A549 (cell line): ENCODE measurements at regions not wholly inside any gene's neighbourhood (a gene's known extent, or its start where the extent isn't known, plus 50 kb on each side); places are given as distances from the start of the nearest gene placed in this dataset.

ENCODE experiments used
- ATAC-seq, 2 experiments: fragments of 200-7000 bp in 1 of 2; fragments of >200 bp in 1 of 2; cut with Nextera tagmentation in 1 of 2; cut with Tn5 transposase in 1 of 2; 3 replicates each; pipeline versions ENCODE4 v1.8.0 to v1.9.1; 2018 to 2020; ENCODE audit warnings: mild to moderate bottlenecking in 1 of 2, moderate library complexity in 1 of 2
- CTCF ChIA-PET: fragments of 300-600 bp; sonication (Branson Sonifier 250); formaldehyde crosslinking; extraction: SDS; loops from one replicate; lab custom pipeline; 2021; ENCODE audit warnings: antibody characterized with exemption, inconsistent platforms; lab: Yijun Ruan, JAX
- POLR2A ChIA-PET: fragments of 350-600 bp; formaldehyde crosslinking; extraction: SDS; loops from one replicate; lab custom pipeline; 2021; ENCODE audit warnings: antibody characterized with exemption, inconsistent platforms; lab: Yijun Ruan, JAX
- DNase-seq, 2 experiments: peaks; one replicate each; pipeline versions ENCODE4 v3.0.0 to v3.0.0-alpha.2; 2011 to 2016; ENCODE audit warnings: low read depth in 1 of 2, low spot score in 1 of 2
- FAIRE-seq: peaks from 2 replicates; lab custom pipeline; 2011; peaks lifted over from hg19 to GRCh38; lab: Jason Lieb, UNC
- H3K27ac ChIP-seq, 2 experiments: fragments of >200 bp; sonication (Bioruptor Twin); formaldehyde crosslinking; 3 replicates each; pipeline ENCODE4 v1.5.1; 2016 to 2017
- H3K4me1 ChIP-seq: fragments of >200 bp; sonication (Bioruptor Twin); formaldehyde crosslinking; 3 replicates; pipeline ENCODE4 v1.6.1; 2016
- H3K4me2 ChIP-seq: fragments of >200 bp; sonication (Bioruptor Twin); formaldehyde crosslinking; 3 replicates; pipeline ENCODE4 v1.6.1; 2016
- H3K4me3 ChIP-seq: fragments of >200 bp; sonication (Bioruptor Twin); formaldehyde crosslinking; 3 replicates; pipeline ENCODE4 v1.5.1; 2016
- H3K9me3 ChIP-seq: fragments of >200 bp; sonication (Bioruptor Twin); formaldehyde crosslinking; 3 replicates; pipeline ENCODE4 v1.6.1; 2016
- CBX2 ChIP-seq: fragments of 200-600 bp; sonication (generic); IDR thresholded peaks from 2 replicates; pipeline ENCODE4 v1.6.1; 2016; ENCODE audit warnings: low read depth, mild to moderate bottlenecking, borderline replicate concordance
- EP300 ChIP-seq, 2 experiments: fragments of >200 bp; sonication (Bioruptor Twin); formaldehyde crosslinking; IDR thresholded peaks; 2 replicates in 1 of 2; 3 replicates in 1 of 2; pipeline ENCODE4 v1.6.1; 2016 to 2017
- ESRRA ChIP-seq: fragments of 150-350 bp; IDR thresholded peaks from 2 replicates; pipeline ENCODE4 v1.6.1; 2014; ENCODE audit warnings: mild to moderate bottlenecking, low read length, borderline replicate concordance
- FOSB ChIP-seq: fragments of 250-450 bp; sonication (Bioruptor Pico); IDR thresholded peaks from 2 replicates; pipeline ENCODE4 v1.5.0; 2020; ENCODE audit warnings: mild to moderate bottlenecking, moderate library complexity
- FOXS1 ChIP-seq: fragments of 250-450 bp; sonication (Bioruptor Pico); IDR thresholded peaks from 2 replicates; pipeline ENCODE4 v1.5.0; 2020; ENCODE audit warnings: mild to moderate bottlenecking, moderate library complexity
- HEYL ChIP-seq: fragments of 250-450 bp; sonication (Bioruptor Pico); IDR thresholded peaks from 2 replicates; pipeline ENCODE4 v1.8.0; 2021; ENCODE audit warnings: mild to moderate bottlenecking, moderate library complexity
- JUNB ChIP-seq: fragments of >200 bp; sonication (Bioruptor Twin); formaldehyde crosslinking; IDR thresholded peaks from 2 replicates; pipeline ENCODE4 v1.6.1; 2016
- KDM5A ChIP-seq: fragments of 200-600 bp; sonication (generic); IDR thresholded peaks from 2 replicates; pipeline ENCODE4 v1.6.1; 2016; ENCODE audit warnings: antibody characterized with exemption, mild to moderate bottlenecking
- NFE2L2 ChIP-seq: fragments of 150-350 bp; conservative IDR thresholded peaks from 2 replicates; pipeline ENCODE4 v1.6.1; 2014; ENCODE audit warnings: low read length
- NPAS2 ChIP-seq: fragments of 250-450 bp; sonication (Bioruptor Pico); IDR thresholded peaks from 2 replicates; pipeline ENCODE4 v1.8.0; 2022; ENCODE audit warnings: mild to moderate bottlenecking, moderate library complexity, borderline replicate concordance
- RARB ChIP-seq: fragments of 250-450 bp; sonication (Bioruptor Pico); IDR thresholded peaks from 2 replicates; pipeline ENCODE4 v1.8.0; 2021; ENCODE audit warnings: mild to moderate bottlenecking, moderate library complexity
- RCOR1 ChIP-seq: fragments of 150-350 bp; IDR thresholded peaks from 2 replicates; pipeline ENCODE4 v1.6.1; 2014; ENCODE audit warnings: antibody characterized with exemption, low read length, low read depth
- SMC3 ChIP-seq: fragments of >200 bp; sonication (Bioruptor Twin); formaldehyde crosslinking; IDR thresholded peaks from 3 replicates; pipeline ENCODE4 v1.6.1; 2018; ENCODE audit warnings: inconsistent platforms
- ZNF302 ChIP-seq: fragments of 250-450 bp; sonication (Bioruptor Pico); IDR thresholded peaks from 2 replicates; pipeline ENCODE4 v1.9.0; 2021; ENCODE audit warnings: inconsistent platforms, mild to moderate bottlenecking, moderate library complexity
- WGBS: methylation state at CpG from one replicate; pipeline ENCODE4 v1.1.6; 2017; ENCODE audit errors: missing lambda C conversion rate; 5-methylcytosine and 5-hydroxymethylcytosine counted together
- TF ChIP-seq, protein P1 (sequence below): fragments of 250-450 bp; sonication (Bioruptor Pico); IDR thresholded peaks from 2 replicates; pipeline ENCODE4 v1.5.0; 2021; ENCODE audit warnings: mild to moderate bottlenecking, moderate library complexity, borderline replicate concordance
- TF ChIP-seq, protein P2 (sequence below): fragments of 200-600 bp; sonication (generic); IDR thresholded peaks from 2 replicates; pipeline ENCODE4 v1.6.1; 2016; ENCODE audit warnings: antibody characterized with exemption, mild to moderate bottlenecking, moderate library complexity
- TF ChIP-seq, protein P3 (sequence below): fragments of 450-650 bp; IDR thresholded peaks from 2 replicates; pipeline ENCODE4 v1.6.1; 2014; ENCODE audit warnings: antibody characterized with exemption
- TF ChIP-seq, protein P4 (sequence below): fragments of >200 bp; sonication (Bioruptor Twin); formaldehyde crosslinking; IDR thresholded peaks from 3 replicates; pipeline ENCODE4 v1.5.1; 2016

DNA sequence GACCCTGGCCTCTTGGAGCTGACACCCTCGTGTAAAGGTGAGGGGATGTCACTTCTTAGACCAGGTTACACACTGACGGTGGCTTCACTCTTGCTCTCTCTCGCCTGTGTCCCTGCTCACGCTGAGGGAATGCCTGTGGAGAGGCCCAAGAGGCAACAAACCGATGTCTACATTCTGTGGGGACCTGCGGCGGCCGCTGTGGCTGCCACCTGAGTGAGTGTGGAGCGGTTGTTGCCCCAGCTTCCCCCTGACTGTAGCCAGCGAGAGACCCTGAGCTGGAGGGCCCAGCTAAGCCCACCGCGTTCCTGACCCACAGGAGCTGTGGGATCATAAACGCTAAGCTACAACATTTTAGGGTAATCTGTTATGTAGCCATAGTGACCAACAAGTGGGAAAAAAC is 55.7 kb upstream of the ASAP2 start (continued):
- TF ChIP-seq, protein P1, sequence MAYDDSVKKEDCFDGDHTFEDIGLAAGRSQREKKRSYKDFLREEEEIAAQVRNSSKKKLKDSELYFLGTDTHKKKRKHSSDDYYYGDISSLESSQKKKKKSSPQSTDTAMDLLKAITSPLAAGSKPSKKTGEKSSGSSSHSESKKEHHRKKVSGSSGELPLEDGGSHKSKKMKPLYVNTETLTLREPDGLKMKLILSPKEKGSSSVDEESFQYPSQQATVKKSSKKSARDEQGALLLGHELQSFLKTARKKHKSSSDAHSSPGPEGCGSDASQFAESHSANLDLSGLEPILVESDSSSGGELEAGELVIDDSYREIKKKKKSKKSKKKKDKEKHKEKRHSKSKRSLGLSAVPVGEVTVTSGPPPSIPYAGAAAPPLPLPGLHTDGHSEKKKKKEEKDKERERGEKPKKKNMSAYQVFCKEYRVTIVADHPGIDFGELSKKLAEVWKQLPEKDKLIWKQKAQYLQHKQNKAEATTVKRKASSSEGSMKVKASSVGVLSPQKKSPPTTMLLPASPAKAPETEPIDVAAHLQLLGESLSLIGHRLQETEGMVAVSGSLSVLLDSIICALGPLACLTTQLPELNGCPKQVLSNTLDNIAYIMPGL (CRISPR knock-in tag): no peak
- TF ChIP-seq CBX2 (no peak), NFE2L2 (no peak), HEYL (CRISPR knock-in tag) (no peak), JUNB (no peak), RCOR1 (no peak), NPAS2 (CRISPR knock-in tag) (no peak), FOXS1 (CRISPR knock-in tag) (no peak)

DNA sequence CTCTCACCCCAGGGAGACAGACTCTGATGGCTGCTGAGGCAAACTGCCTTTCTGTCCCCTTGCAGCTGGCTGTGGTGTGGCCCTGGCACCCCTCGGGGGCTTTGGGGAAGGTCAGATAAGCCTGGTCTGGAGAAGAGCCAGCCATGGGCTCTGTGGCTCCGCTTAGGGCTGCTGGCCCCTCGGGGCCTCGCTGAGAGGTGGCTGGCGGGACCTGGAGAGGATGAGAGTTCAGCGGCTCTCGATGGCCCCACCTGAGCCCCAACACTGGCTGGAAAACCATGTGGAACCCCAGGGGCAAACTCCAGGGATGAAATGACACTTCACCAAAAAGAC is 56.1 kb upstream of the ASAP2 start:
- TF ChIP-seq, protein P2, sequence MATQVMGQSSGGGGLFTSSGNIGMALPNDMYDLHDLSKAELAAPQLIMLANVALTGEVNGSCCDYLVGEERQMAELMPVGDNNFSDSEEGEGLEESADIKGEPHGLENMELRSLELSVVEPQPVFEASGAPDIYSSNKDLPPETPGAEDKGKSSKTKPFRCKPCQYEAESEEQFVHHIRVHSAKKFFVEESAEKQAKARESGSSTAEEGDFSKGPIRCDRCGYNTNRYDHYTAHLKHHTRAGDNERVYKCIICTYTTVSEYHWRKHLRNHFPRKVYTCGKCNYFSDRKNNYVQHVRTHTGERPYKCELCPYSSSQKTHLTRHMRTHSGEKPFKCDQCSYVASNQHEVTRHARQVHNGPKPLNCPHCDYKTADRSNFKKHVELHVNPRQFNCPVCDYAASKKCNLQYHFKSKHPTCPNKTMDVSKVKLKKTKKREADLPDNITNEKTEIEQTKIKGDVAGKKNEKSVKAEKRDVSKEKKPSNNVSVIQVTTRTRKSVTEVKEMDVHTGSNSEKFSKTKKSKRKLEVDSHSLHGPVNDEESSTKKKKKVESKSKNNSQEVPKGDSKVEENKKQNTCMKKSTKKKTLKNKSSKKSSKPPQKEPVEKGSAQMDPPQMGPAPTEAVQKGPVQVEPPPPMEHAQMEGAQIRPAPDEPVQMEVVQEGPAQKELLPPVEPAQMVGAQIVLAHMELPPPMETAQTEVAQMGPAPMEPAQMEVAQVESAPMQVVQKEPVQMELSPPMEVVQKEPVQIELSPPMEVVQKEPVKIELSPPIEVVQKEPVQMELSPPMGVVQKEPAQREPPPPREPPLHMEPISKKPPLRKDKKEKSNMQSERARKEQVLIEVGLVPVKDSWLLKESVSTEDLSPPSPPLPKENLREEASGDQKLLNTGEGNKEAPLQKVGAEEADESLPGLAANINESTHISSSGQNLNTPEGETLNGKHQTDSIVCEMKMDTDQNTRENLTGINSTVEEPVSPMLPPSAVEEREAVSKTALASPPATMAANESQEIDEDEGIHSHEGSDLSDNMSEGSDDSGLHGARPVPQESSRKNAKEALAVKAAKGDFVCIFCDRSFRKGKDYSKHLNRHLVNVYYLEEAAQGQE: no peak
- no peak for TF ChIP-seq EP300 (IDR thresholded peaks at IDR 0.05)
- TF ChIP-seq FOSB (CRISPR knock-in tag): no peak
- TF ChIP-seq KDM5A: no peak
- TF ChIP-seq RARB (CRISPR knock-in tag): no peak
- TF ChIP-seq, protein P3, sequence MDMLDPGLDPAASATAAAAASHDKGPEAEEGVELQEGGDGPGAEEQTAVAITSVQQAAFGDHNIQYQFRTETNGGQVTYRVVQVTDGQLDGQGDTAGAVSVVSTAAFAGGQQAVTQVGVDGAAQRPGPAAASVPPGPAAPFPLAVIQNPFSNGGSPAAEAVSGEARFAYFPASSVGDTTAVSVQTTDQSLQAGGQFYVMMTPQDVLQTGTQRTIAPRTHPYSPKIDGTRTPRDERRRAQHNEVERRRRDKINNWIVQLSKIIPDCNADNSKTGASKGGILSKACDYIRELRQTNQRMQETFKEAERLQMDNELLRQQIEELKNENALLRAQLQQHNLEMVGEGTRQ: no peak
- TF ChIP-seq, protein P1 (CRISPR knock-in tag): no peak
- no peak for TF ChIP-seq SMC3
- TF ChIP-seq ESRRA: no peak
- TF ChIP-seq, protein P4, sequence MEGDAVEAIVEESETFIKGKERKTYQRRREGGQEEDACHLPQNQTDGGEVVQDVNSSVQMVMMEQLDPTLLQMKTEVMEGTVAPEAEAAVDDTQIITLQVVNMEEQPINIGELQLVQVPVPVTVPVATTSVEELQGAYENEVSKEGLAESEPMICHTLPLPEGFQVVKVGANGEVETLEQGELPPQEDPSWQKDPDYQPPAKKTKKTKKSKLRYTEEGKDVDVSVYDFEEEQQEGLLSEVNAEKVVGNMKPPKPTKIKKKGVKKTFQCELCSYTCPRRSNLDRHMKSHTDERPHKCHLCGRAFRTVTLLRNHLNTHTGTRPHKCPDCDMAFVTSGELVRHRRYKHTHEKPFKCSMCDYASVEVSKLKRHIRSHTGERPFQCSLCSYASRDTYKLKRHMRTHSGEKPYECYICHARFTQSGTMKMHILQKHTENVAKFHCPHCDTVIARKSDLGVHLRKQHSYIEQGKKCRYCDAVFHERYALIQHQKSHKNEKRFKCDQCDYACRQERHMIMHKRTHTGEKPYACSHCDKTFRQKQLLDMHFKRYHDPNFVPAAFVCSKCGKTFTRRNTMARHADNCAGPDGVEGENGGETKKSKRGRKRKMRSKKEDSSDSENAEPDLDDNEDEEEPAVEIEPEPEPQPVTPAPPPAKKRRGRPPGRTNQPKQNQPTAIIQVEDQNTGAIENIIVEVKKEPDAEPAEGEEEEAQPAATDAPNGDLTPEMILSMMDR: no peak
- no peak for TF ChIP-seq ZNF302 (CRISPR knock-in tag)
- TF ChIP-seq, all 56 proteins: peak for 0
- FAIRE-seq (no peak), DNase-seq (no peak), ATAC-seq (no peak)
- ChIA-PET POLR2A (no interaction called here), CTCF (interaction anchor here (1.1 to 9.3 kb wide), 3 partner anchors 9 to 221 kb away, joined by 5 to 82 read pairs (median 8); no protein-coding TSS in a partner anchor)
- Histone ChIP-seq H3K9me3 (no peaks in the 10 kb centered on the region), H3K4me2 (no peak overlapping the region), H3K4me3 (no peak overlapping the region), H3K27ac (no peak overlapping the region), H3K4me1 (no peaks in the 10 kb centered on the region; the same call in 2 of the 3 replicates)
- WGBS: 92% methylated on average over 6 of the region's 7 CpGs
